ENCODE measurements at regions not wholly inside any gene's neighbourhood (a gene's known extent, or its start where the extent isn't known, plus 50 kb on each side); places are given as distances from the start of the nearest gene placed in this dataset.
A peak's percentile ranks its signal among the peaks of the same experiment; 100 is the strongest.

DNA sequence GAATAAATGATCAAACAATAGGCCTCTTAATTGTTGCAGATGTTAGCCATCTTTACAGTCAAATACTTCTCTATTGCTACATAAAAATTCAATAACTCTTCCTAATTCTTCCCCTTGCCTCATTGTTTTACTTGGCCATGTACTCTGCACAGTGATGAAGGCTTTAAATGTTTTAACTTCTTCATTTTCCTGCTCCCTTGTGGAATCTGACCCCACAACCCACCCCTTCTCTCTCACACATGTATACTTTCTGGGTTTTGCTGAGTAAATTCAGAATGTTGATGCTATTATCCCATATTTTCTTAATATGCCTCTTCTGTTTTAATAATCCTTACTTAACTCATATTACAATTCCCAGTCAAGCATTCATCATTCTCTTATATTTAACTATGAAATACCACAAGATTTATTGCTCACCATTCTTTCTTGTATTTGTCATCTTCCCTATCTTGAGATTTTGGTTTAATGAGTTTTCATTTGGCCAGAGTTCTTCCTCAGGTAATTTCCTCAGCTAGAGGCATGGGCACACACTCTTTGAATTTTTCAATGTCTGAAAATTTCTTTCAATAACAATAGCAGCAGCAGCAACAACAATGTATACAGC lies 327.8 kb upstream of the USP24 start:
- no peaks in the 10 kb centered on the region for H3K36me3 Mint-ChIP-seq (ENCODE audit: low read depth)
- peaks cover 11% of the 10 kb centered on the region; the same call in 1 of the 2 replicates for H3K4me1 Mint-ChIP-seq (ENCODE audit: low read depth)
- H3K4me3 Mint-ChIP-seq: no peak overlapping the region
- peak; percentile 18 for DNase-seq
- TF ChIP-seq CTCF (IDR thresholded peaks at IDR 0.05): no peak
- H3K9me3 Mint-ChIP-seq: no peaks in the 10 kb centered on the region
- H3K27me3 Mint-ChIP-seq (ENCODE audit: insufficient read depth): no peaks in the 10 kb centered on the region; the same call in 1 of the 2 replicates
- H3K27ac Mint-ChIP-seq: no peak overlapping the region

DNA sequence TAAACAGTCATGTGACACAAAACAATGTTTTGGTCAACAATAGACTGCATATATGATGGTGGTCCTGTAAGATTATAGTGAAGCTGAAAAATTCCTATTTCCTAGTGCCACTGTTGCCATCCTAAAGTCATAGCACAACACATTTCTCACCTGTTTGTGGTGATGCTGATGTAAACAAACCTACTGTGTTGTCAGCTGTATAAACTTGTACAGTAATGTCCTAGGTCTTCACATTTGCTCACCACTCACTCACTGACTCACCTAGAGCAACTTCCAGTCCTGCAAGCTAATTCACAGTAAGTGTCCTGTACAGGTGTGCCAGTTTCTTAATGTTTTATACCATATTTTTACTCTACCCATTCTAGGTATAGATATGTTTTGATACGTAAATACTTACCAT lies 326.1 kb upstream of the USP24 start:
- Mint-ChIP-seq H3K27me3 (ENCODE audit: insufficient read depth) (no peaks in the 10 kb centered on the region; the same call in 1 of the 2 replicates), H3K27ac (no peak overlapping the region), H3K4me1 (ENCODE audit: low read depth) (peaks cover 16% of the 10 kb centered on the region; the same call in 1 of the 2 replicates), H3K36me3 (ENCODE audit: low read depth) (no peaks in the 10 kb centered on the region), H3K9me3 (no peaks in the 10 kb centered on the region), H3K4me3 (no peak overlapping the region)
- TF ChIP-seq CTCF (IDR thresholded peaks at IDR 0.05): no peak
- DNase-seq: no peak

- DNase-seq: no peak
- H3K27me3 Mint-ChIP-seq (ENCODE audit: insufficient read depth): no peaks in the 10 kb centered on the region; the same call in 1 of the 2 replicates
- no peak overlapping the region for H3K27ac Mint-ChIP-seq
- TF ChIP-seq CTCF (IDR thresholded peaks at IDR 0.05): no peak
- H3K9me3 Mint-ChIP-seq: no peaks in the 10 kb centered on the region
- no peaks in the 10 kb centered on the region for H3K36me3 Mint-ChIP-seq (ENCODE audit: low read depth)
- no peak overlapping the region for H3K4me3 Mint-ChIP-seq
- 0 out of 2 replicates have a peak, but pooled peaks cover 10% of the 10 kb centered on the region for H3K4me1 Mint-ChIP-seq (ENCODE audit: low read depth)
Observed at GRCh38 chr1:55539652-55540512, 324.7 kb upstream of the USP24 start.

DNA sequence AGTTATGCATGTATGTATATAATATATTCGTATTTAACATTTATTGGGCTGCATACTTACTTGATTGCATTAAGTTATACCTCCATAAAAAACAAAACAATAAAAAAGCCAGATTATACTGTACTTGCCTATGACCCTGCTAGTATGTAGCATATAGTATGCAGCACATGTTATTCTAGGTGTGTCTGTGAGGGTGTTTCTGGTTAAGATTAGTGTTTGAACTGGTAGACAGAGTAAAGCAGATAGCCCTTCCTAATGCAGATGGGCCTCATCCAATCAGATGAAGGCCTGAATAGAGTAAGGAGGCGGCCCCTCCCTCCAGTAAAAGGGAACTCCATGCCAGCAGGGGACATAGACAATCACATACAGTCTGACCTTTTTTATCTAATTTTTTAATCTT lies 323.3 kb upstream of the USP24 start:
- Mint-ChIP-seq H3K36me3 (ENCODE audit: low read depth) (no peaks in the 10 kb centered on the region), H3K4me3 (no peak overlapping the region), H3K27me3 (ENCODE audit: insufficient read depth) (no peaks in the 10 kb centered on the region; the same call in 1 of the 2 replicates), H3K27ac (no peak overlapping the region), H3K4me1 (ENCODE audit: low read depth) (0 out of 2 replicates have a peak, but pooled peaks cover 4% of the 10 kb centered on the region), H3K9me3 (no peaks in the 10 kb centered on the region)
- no peak for TF ChIP-seq CTCF (IDR thresholded peaks at IDR 0.05)
- DNase-seq: no peak

GRCh38 chr1:55536545-55536865 lies 321.3 kb upstream of the USP24 start:
- H3K36me3 Mint-ChIP-seq (ENCODE audit: low read depth): no peaks in the 10 kb centered on the region
- H3K27me3 Mint-ChIP-seq (ENCODE audit: insufficient read depth): no peaks in the 10 kb centered on the region; the same call in 1 of the 2 replicates
- H3K27ac Mint-ChIP-seq: no peak overlapping the region
- no peak for DNase-seq
- no peaks in the 10 kb centered on the region for H3K9me3 Mint-ChIP-seq
- H3K4me1 Mint-ChIP-seq (ENCODE audit: low read depth): 0 out of 2 replicates have a peak, but pooled peaks cover 4% of the 10 kb centered on the region
- TF ChIP-seq CTCF (IDR thresholded peaks at IDR 0.05): no peak
- H3K4me3 Mint-ChIP-seq: peak overlapping the region; percentile 37; the same call in 1 of the 2 replicates
